ENCODE measurements at regions not wholly inside any gene's neighbourhood (a gene's known extent, or its start where the extent isn't known, plus 50 kb on each side); places are given as distances from the start of the nearest gene placed in this dataset.
A peak's percentile ranks its signal among the peaks of the same experiment; 100 is the strongest.
"Not testable (repeated sequence)": the region's sequence is repeated elsewhere in the genome, so short reads cannot be mapped to it uniquely, and the experiment has no call there.

- no peak for DNase-seq (ENCODE audit: low read depth, low spot score)
These were observed 91.0 kb downstream of the TEX35 start for GRCh38 chr1:178603926-178604325.

GRCh38 chr1:178606839-178607238 lies 93.9 kb downstream of the TEX35 start:
- H3K27ac ChIP-seq, result no peak overlapping the region
- no peak for DNase-seq (ENCODE audit: low read depth, low spot score)

More at GRCh38 chr1:178603926-178604325, 91.0 kb downstream of the TEX35 start:
- no peak overlapping the region for H3K27ac ChIP-seq

GRCh38 chr1:178607718-178608408 lies 95.0 kb downstream of the TEX35 start:
- peak overlapping the region; percentile 54 for H3K27ac ChIP-seq
- DNase-seq (ENCODE audit: low read depth, low spot score), result no peak

GRCh38 chr1:178609015-178609414 lies 96.1 kb downstream of the TEX35 start:
- DNase-seq (ENCODE audit: low read depth, low spot score), result peak; percentile 33
- H3K27ac ChIP-seq, result peak overlapping the region; percentile 54

GRCh38 chr1:178610690-178611410 lies 97.9 kb downstream of the TEX35 start:
- DNase-seq (ENCODE audit: low read depth, low spot score), result not testable (repeated sequence)
- peak overlapping the region; percentile 54 for H3K27ac ChIP-seq

GRCh38 chr1:178612261-178612660 lies 99.4 kb downstream of the TEX35 start:
- no peak for DNase-seq (ENCODE audit: low read depth, low spot score)
- H3K27ac ChIP-seq, result peak overlapping the region; percentile 23

GRCh38 chr1:178613271-178613945 lies 100.5 kb downstream of the TEX35 start:
- DNase-seq (ENCODE audit: low read depth, low spot score), result no peak
- H3K27ac ChIP-seq, result no peak overlapping the region

- H3K27ac ChIP-seq, result peak overlapping the region; percentile 31
- DNase-seq (ENCODE audit: low read depth, low spot score), result no peak
These were observed 101.4 kb downstream of the TEX35 start for GRCh38 chr1:178614286-178614685.

GRCh38 chr1:178619042-178619927 lies 105.8 kb upstream of the RALGPS2 start:
- no peak for DNase-seq (ENCODE audit: low read depth, low spot score)
- no peak overlapping the region for H3K27ac ChIP-seq

GRCh38 chr1:178620584-178621475 lies 104.2 kb upstream of the RALGPS2 start:
- DNase-seq (ENCODE audit: low read depth, low spot score), result no peak
- H3K27ac ChIP-seq, result no peak overlapping the region

- DNase-seq (ENCODE audit: low read depth, low spot score), result no peak
These were observed 103.2 kb upstream of the RALGPS2 start for GRCh38 chr1:178621822-178622221.

GRCh38 chr1:178625695-178626094 lies 99.3 kb upstream of the RALGPS2 start:
- no peak for DNase-seq (ENCODE audit: low read depth, low spot score)
- H3K27ac ChIP-seq, result no peak overlapping the region

More at GRCh38 chr1:178621822-178622221, 103.2 kb upstream of the RALGPS2 start:
- no peak overlapping the region for H3K27ac ChIP-seq

- DNase-seq (ENCODE audit: low read depth, low spot score), result no peak
- no peak overlapping the region for H3K27ac ChIP-seq
These were observed 98.0 kb upstream of the RALGPS2 start for GRCh38 chr1:178627037-178627436.

- DNase-seq (ENCODE audit: low read depth, low spot score), result no peak
- H3K27ac ChIP-seq, result no peak overlapping the region
These were observed 96.3 kb upstream of the RALGPS2 start for GRCh38 chr1:178628637-178629251.

- no peak overlapping the region for H3K27ac ChIP-seq
- DNase-seq (ENCODE audit: low read depth, low spot score), result no peak
These were observed 95.5 kb upstream of the RALGPS2 start for GRCh38 chr1:178629252-178630154.

GRCh38 chr1:178630417-178630816 lies 94.6 kb upstream of the RALGPS2 start:
- no peak overlapping the region for H3K27ac ChIP-seq
- DNase-seq (ENCODE audit: low read depth, low spot score), result no peak

GRCh38 chr1:178632653-178633052 lies 92.4 kb upstream of the RALGPS2 start:
- peak overlapping the region; percentile 74 for H3K27ac ChIP-seq
- DNase-seq (ENCODE audit: low read depth, low spot score), result no peak

GRCh38 chr1:178633056-178633455 lies 92.0 kb upstream of the RALGPS2 start:
- peak overlapping the region; percentile 74 for H3K27ac ChIP-seq
- DNase-seq (ENCODE audit: low read depth, low spot score), result peak; percentile 73
